AG04449 (cell line): ENCODE measurements at regions not wholly inside any gene's neighbourhood (a gene's known extent, or its start where the extent isn't known, plus 50 kb on each side); places are given as distances from the start of the nearest gene placed in this dataset.

Experiments
- CTCF ChIA-PET: fragments of 350-600 bp; formaldehyde crosslinking; extraction: SDS; loops from one replicate; lab custom pipeline; 2021; ENCODE audit warnings: antibody characterized with exemption; lab: Yijun Ruan, JAX
- POLR2A ChIA-PET: fragments of 400-600, 350-600 bp; formaldehyde crosslinking; extraction: SDS; loops from one replicate; lab custom pipeline; 2020; ENCODE audit warnings: antibody characterized with exemption, inconsistent platforms; lab: Yijun Ruan, JAX
- DNase-seq: peaks from one replicate; pipeline ENCODE4 v3.0.0-alpha.2; 2010; ENCODE audit warnings: low read depth, low spot score
- H3K4me3 ChIP-seq: 2 replicates; pipeline ENCODE4 v1.5.1; 2011; ENCODE audit warnings: low read depth, mild to moderate bottlenecking, control low read depth, low read length
- CTCF ChIP-seq: IDR thresholded peaks from one replicate; pipeline ENCODE4 v1.5.1; 2011; ENCODE audit warnings: mild to moderate bottlenecking, moderate library complexity, low read length, control low read depth, inconsistent platforms; ENCODE audit not compliant: insufficient read depth; ENCODE audit errors: missing control alignments

DNA sequence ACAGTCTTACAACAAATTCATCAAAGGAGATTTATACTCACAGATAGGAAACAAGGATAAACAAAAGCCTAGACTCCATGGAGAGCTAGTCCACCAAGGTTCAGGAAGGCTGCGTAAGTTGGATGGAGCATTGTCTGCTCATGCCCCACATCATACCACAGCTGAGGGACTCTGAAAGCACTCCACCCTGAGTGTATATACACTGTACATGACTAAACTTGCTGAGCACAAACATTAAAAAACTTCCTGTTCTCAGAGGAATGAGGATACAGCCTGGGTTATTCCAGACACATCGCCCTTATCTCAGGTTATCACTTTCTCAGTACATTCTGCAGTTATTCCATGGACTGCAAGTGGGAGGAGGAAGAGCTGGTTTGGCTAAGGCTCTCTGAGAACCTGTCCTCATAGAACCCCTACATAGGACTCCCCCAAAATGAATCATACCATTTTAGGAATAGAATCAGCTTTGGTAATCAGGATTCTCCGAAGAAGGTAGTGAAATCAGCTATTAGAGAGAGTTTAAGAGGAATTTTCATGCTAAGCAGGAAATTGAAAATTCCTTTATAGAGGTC, 58.0 kb upstream of the PRMT6 start:
- POLR2A ChIA-PET = no interaction called here
- no peak for TF ChIP-seq CTCF
- H3K4me3 ChIP-seq = no peak overlapping the region
- DNase-seq = no peak
- CTCF ChIA-PET = interaction anchor here (1.2 kb wide), 1 partner anchor 17 kb away, joined by 3 read pairs; no protein-coding TSS in a partner anchor

- POLR2A ChIA-PET = no interaction called here
- no peak overlapping the region for H3K4me3 ChIP-seq
- CTCF ChIA-PET = no interaction called here
- no peak for TF ChIP-seq CTCF
- no peak for DNase-seq
Measured at GRCh38 chr1:107000902-107001301, 55.6 kb upstream of the PRMT6 start.

DNA sequence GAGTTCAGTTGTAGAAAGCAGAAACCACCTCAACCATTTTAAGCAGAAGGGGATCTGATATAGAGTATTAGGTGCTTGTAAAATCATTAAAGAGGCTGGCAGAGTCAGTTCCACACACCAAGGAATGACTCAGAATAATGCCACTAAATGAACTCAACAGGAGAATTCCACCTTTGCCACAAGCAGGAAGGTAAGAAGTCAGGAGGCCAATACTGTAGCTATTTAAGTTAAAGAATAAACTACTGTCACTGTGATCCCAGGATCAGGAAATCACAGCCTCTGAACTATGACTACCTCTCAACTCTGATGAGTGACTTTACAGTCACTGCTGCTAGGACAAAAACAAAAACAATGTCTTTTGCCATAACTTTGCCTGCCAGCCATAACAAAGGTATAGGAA, 52.5 kb upstream of the PRMT6 start:
- POLR2A ChIA-PET = no interaction called here
- no peak overlapping the region for H3K4me3 ChIP-seq
- no peak for DNase-seq
- no peak for TF ChIP-seq CTCF
- CTCF ChIA-PET = no interaction called here

GRCh38 chr1:107004421-107004820, 52.1 kb upstream of the PRMT6 start:
- CTCF ChIA-PET = no interaction called here
- TF ChIP-seq CTCF = no peak
- H3K4me3 ChIP-seq = no peak overlapping the region
- DNase-seq = no peak
- POLR2A ChIA-PET = no interaction called here
